Renal pelvis (tissue), 1 donor: ENCODE measurements at regions not wholly inside any gene's neighbourhood (a gene's known extent, or its start where the extent isn't known, plus 50 kb on each side); places are given as distances from the start of the nearest gene placed in this dataset.
A peak's percentile ranks its signal among the peaks of the same experiment; 100 is the strongest.

Experiments used
- DNase-seq: peaks from one replicate; pipeline ENCODE4 v3.0.0-alpha.2; 2013

- no peak for DNase-seq
These were observed 452.9 kb upstream of the DSEL start for GRCh38 chr18:67969458-67969857.

- no peak for DNase-seq
These were observed 449.7 kb upstream of the DSEL start for GRCh38 chr18:67966224-67966623.

- no peak for DNase-seq
These were observed 447.9 kb upstream of the DSEL start for GRCh38 chr18:67964462-67964861.

GRCh38 chr18:67961701-67962440, 445.4 kb upstream of the DSEL start:
- DNase-seq, result no peak

- DNase-seq, result no peak
These were observed 441.2 kb upstream of the DSEL start for GRCh38 chr18:67957684-67958083.

GRCh38 chr18:67954594-67954993, 438.1 kb upstream of the DSEL start:
- DNase-seq, result no peak

GRCh38 chr18:67951137-67951536, 434.6 kb upstream of the DSEL start:
- no peak for DNase-seq

- DNase-seq, result no peak
These were observed 422.1 kb upstream of the DSEL start for GRCh38 chr18:67938660-67939059.

- no peak for DNase-seq
These were observed 419.1 kb upstream of the DSEL start for GRCh38 chr18:67935638-67936037.

GRCh38 chr18:67933271-67933670, 416.8 kb upstream of the DSEL start:
- no peak for DNase-seq

- no peak for DNase-seq
These were observed 415.8 kb upstream of the DSEL start for GRCh38 chr18:67932271-67932670.

GRCh38 chr18:67926929-67927864, 410.7 kb upstream of the DSEL start:
- no peak for DNase-seq

GRCh38 chr18:67924656-67925055, 408.1 kb upstream of the DSEL start:
- DNase-seq, result no peak

GRCh38 chr18:67919316-67919715, 402.8 kb upstream of the DSEL start:
- no peak for DNase-seq

GRCh38 chr18:67916097-67916496, 399.6 kb upstream of the DSEL start:
- DNase-seq, result no peak

GRCh38 chr18:67913040-67913439, 396.5 kb upstream of the DSEL start:
- no peak for DNase-seq

GRCh38 chr18:67901573-67901972, 385.1 kb upstream of the DSEL start:
- DNase-seq, result no peak

- no peak for DNase-seq
These were observed 379.9 kb upstream of the DSEL start for GRCh38 chr18:67896451-67896850.

GRCh38 chr18:67893916-67894315, 377.4 kb upstream of the DSEL start:
- DNase-seq, result peak; percentile 5

- no peak for DNase-seq
These were observed 360.4 kb upstream of the DSEL start for GRCh38 chr18:67876871-67877270.

GRCh38 chr18:67875944-67876343, 359.4 kb upstream of the DSEL start:
- DNase-seq, result no peak

- DNase-seq, result no peak
These were observed 358.5 kb upstream of the DSEL start for GRCh38 chr18:67875060-67875459.

- DNase-seq, result no peak
These were observed 348.9 kb upstream of the DSEL start for GRCh38 chr18:67865400-67865799.
